B cell (primary cell): ENCODE measurements at regions not wholly inside any gene's neighbourhood (a gene's known extent, or its start where the extent isn't known, plus 50 kb on each side); places are given as distances from the start of the nearest gene placed in this dataset.

Experiments
- EZH2 ChIP-seq: IDR thresholded peaks from 2 replicates; pipeline ENCODE4 v1.6.1; 2012; ENCODE audit warnings: borderline replicate concordance, low read depth, mild to moderate bottlenecking, moderate library complexity, low read length; ENCODE audit not compliant: insufficient read depth, poor library complexity, severe bottlenecking
- TF ChIP-seq, protein P1 (sequence below): fragments of 200-600 bp; IDR thresholded peaks from one replicate; pipeline ENCODE4 v1.8.0; 2022; ENCODE audit warnings: antibody characterized with exemption, mild to moderate bottlenecking

- TF ChIP-seq, protein P1, sequence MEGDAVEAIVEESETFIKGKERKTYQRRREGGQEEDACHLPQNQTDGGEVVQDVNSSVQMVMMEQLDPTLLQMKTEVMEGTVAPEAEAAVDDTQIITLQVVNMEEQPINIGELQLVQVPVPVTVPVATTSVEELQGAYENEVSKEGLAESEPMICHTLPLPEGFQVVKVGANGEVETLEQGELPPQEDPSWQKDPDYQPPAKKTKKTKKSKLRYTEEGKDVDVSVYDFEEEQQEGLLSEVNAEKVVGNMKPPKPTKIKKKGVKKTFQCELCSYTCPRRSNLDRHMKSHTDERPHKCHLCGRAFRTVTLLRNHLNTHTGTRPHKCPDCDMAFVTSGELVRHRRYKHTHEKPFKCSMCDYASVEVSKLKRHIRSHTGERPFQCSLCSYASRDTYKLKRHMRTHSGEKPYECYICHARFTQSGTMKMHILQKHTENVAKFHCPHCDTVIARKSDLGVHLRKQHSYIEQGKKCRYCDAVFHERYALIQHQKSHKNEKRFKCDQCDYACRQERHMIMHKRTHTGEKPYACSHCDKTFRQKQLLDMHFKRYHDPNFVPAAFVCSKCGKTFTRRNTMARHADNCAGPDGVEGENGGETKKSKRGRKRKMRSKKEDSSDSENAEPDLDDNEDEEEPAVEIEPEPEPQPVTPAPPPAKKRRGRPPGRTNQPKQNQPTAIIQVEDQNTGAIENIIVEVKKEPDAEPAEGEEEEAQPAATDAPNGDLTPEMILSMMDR: no peak
- no peak for TF ChIP-seq EZH2
Observed at GRCh38 chr4:19510993-19511392, 740.7 kb upstream of the SLIT2 start.
